CD4-positive, alpha-beta T cell (primary cell): ENCODE measurements at regions not wholly inside any gene's neighbourhood (a gene's known extent, or its start where the extent isn't known, plus 50 kb on each side); places are given as distances from the start of the nearest gene placed in this dataset.

Experiments used
- ATAC-seq: fragments of 200-7000 bp; cut with Tn5 transposase; one replicate; pipeline ENCODE4 v1.10.0; 2022; ENCODE audit warnings: mild to moderate bottlenecking; ENCODE audit not compliant: poor library complexity
- CTCF ChIA-PET: fragments of 350-600 bp; sonication (Branson Sonifier 250); formaldehyde crosslinking; loops from one replicate; lab custom pipeline; 2021; ENCODE audit warnings: antibody characterized with exemption, inconsistent platforms; lab: Charles Lee
- POLR2A ChIA-PET: fragments of 350-600 bp; sonication (Branson Sonifier 250); formaldehyde crosslinking; loops from one replicate; lab custom pipeline; 2021; ENCODE audit warnings: antibody characterized with exemption, inconsistent platforms; lab: Charles Lee
- DNase-seq, 14 experiments: peaks; one replicate each; pipeline ENCODE4 v3.0.0-alpha.2; 2013 to 2020; ENCODE audit warnings: mixed read lengths in 2 of 14
- H3K27ac ChIP-seq, 2 donors: one replicate each; pipeline versions ENCODE4 v1.5.1 to v1.7.0; 2013; ENCODE audit warnings: low read length in 2 of 2, low read depth in 1 of 2, mild to moderate bottlenecking in 1 of 2
- H3K27me3 ChIP-seq, 2 experiments: 1 replicate in 1 of 2; 2 replicates in 1 of 2; pipeline versions ENCODE4 v1.6.1 to v1.7.0; 2013; ENCODE audit warnings: low read length in 2 of 2, control low read depth in 1 of 2, mild to moderate bottlenecking in 1 of 2, moderate library complexity in 1 of 2; ENCODE audit not compliant: insufficient read depth in 2 of 2, control insufficient read depth in 1 of 2
- H3K36me3 ChIP-seq: one replicate; pipeline ENCODE4 v1.6.1; 2013; ENCODE audit warnings: low read length, control low read depth; ENCODE audit not compliant: insufficient read depth
- H3K4me1 ChIP-seq: one replicate; pipeline ENCODE4 v1.6.1; 2013; ENCODE audit warnings: low read length, control low read depth; ENCODE audit not compliant: insufficient read depth
- H3K4me3 ChIP-seq: one replicate; pipeline ENCODE4 v1.5.1; 2013; ENCODE audit warnings: mild to moderate bottlenecking, low read length, moderate library complexity
- H3K9me3 ChIP-seq, 2 experiments: 1 replicate in 1 of 2; 2 replicates in 1 of 2; pipeline versions ENCODE4 v1.6.1 to v1.7.0; 2013; ENCODE audit warnings: low read length in 2 of 2, mild to moderate bottlenecking in 2 of 2, control low read depth in 1 of 2, moderate library complexity in 1 of 2; ENCODE audit not compliant: control insufficient read depth in 1 of 2, insufficient read depth in 1 of 2
- H3K27ac Mint-ChIP-seq: one replicate; pipeline ENCODE4 v1.8.0; 2020; ENCODE audit warnings: mixed read lengths
- H3K27me3 Mint-ChIP-seq: one replicate; pipeline ENCODE4 v1.8.0; 2021; ENCODE audit warnings: mixed read lengths
- H3K36me3 Mint-ChIP-seq: one replicate; pipeline ENCODE4 v1.8.0; 2021; ENCODE audit warnings: low read depth, mixed read lengths
- H3K4me1 Mint-ChIP-seq: one replicate; pipeline ENCODE4 v1.8.0; 2021; ENCODE audit warnings: low read depth, mixed read lengths
- H3K4me3 Mint-ChIP-seq: one replicate; pipeline ENCODE4 v1.8.0; 2020; ENCODE audit warnings: mild to moderate bottlenecking, mixed read lengths
- H3K9me3 Mint-ChIP-seq: one replicate; pipeline ENCODE4 v1.8.0; 2020; ENCODE audit warnings: mixed read lengths
- CTCF ChIP-seq: fragments of 200-600 bp; IDR thresholded peaks from one replicate; pipeline ENCODE4 v1.8.0; 2022; ENCODE audit warnings: antibody characterized with exemption, mild to moderate bottlenecking
- intact Hi-C, 2 experiments: fragments of 100-400 bp; cut with DNase I in 1 of 2; cut with micrococcal nuclease in 1 of 2; formaldehyde crosslinking; loops; one replicate each; pipeline versions ENCODE4 v1.15.1 to v1.9.0; 2023 to 2025; cut with DNase I, micrococcal nuclease

GRCh38 chr10:37638569-37638968 lies 218.8 kb downstream of the ZNF248 start:
- Histone ChIP-seq H3K9me3 (peaks cover 7 to 33% of the 10 kb centered on the region in 2 experiments), H3K4me3 (no peak overlapping the region), H3K27ac (no peak overlapping the region), H3K4me1 (no peaks in the 10 kb centered on the region), H3K36me3 (no peaks in the 10 kb centered on the region), H3K27me3 (no peaks in the 10 kb centered on the region)
- DNase-seq (no peak), ATAC-seq (no peak)
- Mint-ChIP-seq H3K9me3 (peaks cover 18% of the 10 kb centered on the region), H3K36me3 (no peaks in the 10 kb centered on the region), H3K4me1 (no peaks in the 10 kb centered on the region), H3K27me3 (no peaks in the 10 kb centered on the region), H3K4me3 (no peak overlapping the region), H3K27ac (no peak overlapping the region)
- TF ChIP-seq CTCF: no peak
- intact Hi-C loops: no loop called here
- ChIA-PET CTCF (no interaction called here), POLR2A (no interaction called here)

- H3K36me3 ChIP-seq: no peaks in the 10 kb centered on the region
- no peaks in the 10 kb centered on the region for H3K4me1 Mint-ChIP-seq
- TF ChIP-seq CTCF: no peak
- intact Hi-C loops: no loop called here
- POLR2A ChIA-PET: no interaction called here
- H3K4me3 Mint-ChIP-seq: no peak overlapping the region
- H3K4me1 ChIP-seq: no peaks in the 10 kb centered on the region
- H3K9me3 ChIP-seq: peaks cover 16 to 24% of the 10 kb centered on the region in 2 experiments
- peaks cover 15% of the 10 kb centered on the region for H3K9me3 Mint-ChIP-seq
- H3K27me3 Mint-ChIP-seq: no peaks in the 10 kb centered on the region
- H3K4me3 ChIP-seq: no peak overlapping the region
- CTCF ChIA-PET: no interaction called here
- DNase-seq (no peak), ATAC-seq (no peak)
- no peak overlapping the region for H3K27ac ChIP-seq
- no peaks in the 10 kb centered on the region for H3K36me3 Mint-ChIP-seq
- H3K27ac Mint-ChIP-seq: no peak overlapping the region
- H3K27me3 ChIP-seq: no peaks in the 10 kb centered on the region
Measured at GRCh38 chr10:37634351-37634880, 223.0 kb downstream of the ZNF248 start.

- no peaks in the 10 kb centered on the region for H3K36me3 ChIP-seq
- no peaks in the 10 kb centered on the region for H3K27me3 ChIP-seq
- H3K4me3 ChIP-seq: no peak overlapping the region
- no peak overlapping the region for H3K27ac ChIP-seq
- POLR2A ChIA-PET: no interaction called here
- H3K27ac Mint-ChIP-seq: no peak overlapping the region
- H3K9me3 ChIP-seq: peaks cover 14 to 16% of the 10 kb centered on the region in 2 experiments
- no peaks in the 10 kb centered on the region for H3K4me1 ChIP-seq
- H3K27me3 Mint-ChIP-seq: no peaks in the 10 kb centered on the region
- CTCF ChIA-PET: no interaction called here
- peaks cover 11% of the 10 kb centered on the region for H3K9me3 Mint-ChIP-seq
- H3K36me3 Mint-ChIP-seq: no peaks in the 10 kb centered on the region
- no peak for TF ChIP-seq CTCF
- ATAC-seq (no peak), DNase-seq (no peak)
- no peaks in the 10 kb centered on the region for H3K4me1 Mint-ChIP-seq
- no peak overlapping the region for H3K4me3 Mint-ChIP-seq
- intact Hi-C loops: no loop called here
Measured at GRCh38 chr10:37632641-37633040, 224.8 kb downstream of the ZNF248 start.
